Jurkat, Clone E6-1 (cell line): ENCODE measurements at regions not wholly inside any gene's neighbourhood (a gene's known extent, or its start where the extent isn't known, plus 50 kb on each side); places are given as distances from the start of the nearest gene placed in this dataset.
"Not testable (repeated sequence)": the region's sequence is repeated elsewhere in the genome, so short reads cannot be mapped to it uniquely, and the experiment has no call there.

Experiments
- DNase-seq: peaks from one replicate; pipeline ENCODE4 v3.0.0-alpha.2; 2011; ENCODE audit warnings: low read depth, low spot score
- H3K4me3 ChIP-seq: 2 replicates; pipeline ENCODE4 v1.5.1; 2011; ENCODE audit warnings: mild to moderate bottlenecking, low read length, control low read depth, moderate library complexity

DNA sequence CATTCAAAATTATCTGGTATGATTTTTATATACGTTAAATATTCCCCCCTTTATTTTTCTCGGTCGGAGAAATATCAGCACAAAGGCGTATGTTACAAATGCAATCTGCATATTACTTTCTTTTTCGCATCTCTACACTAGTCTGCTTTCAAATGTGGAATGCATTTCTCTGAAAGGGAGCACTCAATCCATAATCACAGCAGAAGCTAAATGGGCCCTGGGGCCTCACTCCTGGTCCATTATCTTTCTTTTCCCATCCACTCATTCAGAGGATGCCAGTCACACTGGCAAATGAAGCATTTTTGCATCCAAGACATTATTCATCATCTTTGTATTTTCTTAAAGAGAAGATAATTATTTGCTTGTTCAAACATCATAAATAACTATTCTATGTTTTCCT is 295.2 kb upstream of the LRP1B start:
- no peak for DNase-seq
- no peak overlapping the region for H3K4me3 ChIP-seq

DNA sequence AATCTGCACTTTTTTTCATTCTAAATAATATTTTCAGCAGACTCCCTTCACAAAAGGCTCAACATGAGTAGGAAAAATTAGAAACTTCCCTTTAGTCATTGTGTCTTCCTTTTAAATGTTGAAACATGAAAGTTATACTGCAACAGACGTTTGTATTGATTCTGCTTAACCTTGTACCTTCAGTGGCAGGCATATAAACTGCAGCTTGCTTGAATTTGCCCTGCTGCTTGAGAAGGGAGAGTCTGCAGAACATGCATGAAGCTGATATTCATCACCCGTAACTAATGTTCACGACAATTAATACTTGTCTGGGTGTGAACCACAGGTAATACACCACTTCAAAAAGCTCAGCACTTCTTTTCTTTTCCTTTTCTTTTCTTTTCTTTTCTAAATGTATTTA is 294.7 kb upstream of the LRP1B start:
- no peak for DNase-seq
- no peak overlapping the region for H3K4me3 ChIP-seq

DNA sequence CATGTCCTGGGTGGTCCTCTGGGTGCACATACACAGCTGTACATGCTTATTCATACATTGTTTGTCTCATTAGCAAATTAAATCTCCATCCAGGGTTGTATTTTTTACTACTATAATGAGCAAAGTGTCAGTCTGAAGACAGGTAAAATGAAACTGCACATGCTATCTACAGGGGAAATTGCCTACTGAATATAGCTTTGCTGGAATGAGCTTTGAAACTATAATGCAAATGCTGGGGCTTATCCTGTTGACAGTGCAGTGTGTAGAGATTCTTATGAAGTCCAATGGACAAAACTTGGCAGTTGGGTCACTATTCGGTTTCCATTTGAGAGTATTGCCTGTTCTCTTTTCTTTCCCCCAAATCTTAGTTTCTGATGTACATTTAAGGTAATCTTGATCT is 292.8 kb upstream of the LRP1B start:
- no peak overlapping the region for H3K4me3 ChIP-seq
- DNase-seq = no peak

DNA sequence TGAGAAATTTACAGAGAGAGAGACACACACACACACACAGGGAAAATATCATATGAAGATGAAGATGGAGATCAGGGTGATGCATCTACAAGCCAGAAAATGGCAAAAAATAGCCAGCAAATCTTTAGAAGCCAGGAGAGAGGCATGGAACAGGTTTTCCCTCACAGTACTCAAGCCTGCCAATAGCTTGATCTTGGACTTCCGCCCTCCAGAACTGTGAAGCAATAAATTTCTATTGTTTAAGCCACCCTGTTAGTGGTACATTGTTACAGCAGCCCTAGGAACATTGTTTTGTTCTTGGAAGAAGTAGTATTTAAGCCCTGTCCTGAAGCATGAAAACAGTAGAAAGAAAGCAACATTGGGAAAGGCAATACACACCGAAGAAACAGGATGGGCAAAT is 292.0 kb upstream of the LRP1B start:
- no peak for DNase-seq

DNA sequence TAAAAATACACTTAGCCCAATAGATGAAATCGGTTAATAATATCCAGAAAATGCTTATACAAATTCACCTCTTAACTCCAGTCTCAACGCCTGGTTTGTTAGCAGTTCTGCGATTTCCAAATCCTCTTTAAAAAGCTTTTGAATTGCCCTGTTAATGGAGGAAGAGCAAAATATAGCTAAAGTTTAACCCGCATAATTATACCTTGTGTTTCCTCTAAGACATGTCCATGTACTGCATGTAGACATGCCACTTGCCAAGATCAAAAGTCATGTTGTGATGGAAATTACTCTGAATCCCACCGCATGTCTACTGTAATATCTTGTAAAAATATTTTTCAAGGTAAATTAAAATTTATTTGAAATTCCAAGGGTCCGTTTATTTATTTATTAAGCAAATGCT is 291.2 kb upstream of the LRP1B start:
- H3K4me3 ChIP-seq = no peak overlapping the region
- DNase-seq = no peak

More for the DNA sequence above, 292.0 kb upstream of the LRP1B start:
- H3K4me3 ChIP-seq = no peak overlapping the region

DNA sequence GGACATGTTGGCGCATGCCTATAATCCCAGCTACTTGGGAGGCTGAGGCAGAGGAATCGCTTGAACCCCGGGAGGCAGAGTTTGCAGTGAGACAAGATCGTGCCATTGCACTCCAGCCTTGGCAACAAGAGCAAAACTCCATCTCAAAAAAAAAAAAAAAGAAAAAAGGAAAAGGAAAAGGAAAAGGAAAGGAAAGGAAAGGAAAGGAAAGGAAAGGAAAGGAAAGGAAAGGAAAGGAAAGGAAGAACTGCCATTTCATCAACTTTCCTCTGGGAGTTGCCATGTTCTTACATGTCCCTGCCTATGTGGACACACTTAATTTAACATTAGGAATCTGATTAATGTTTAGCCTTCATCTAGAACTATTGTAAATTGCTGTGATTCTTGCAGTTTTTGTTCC is 287.9 kb upstream of the LRP1B start:
- DNase-seq = not testable (repeated sequence)

DNA sequence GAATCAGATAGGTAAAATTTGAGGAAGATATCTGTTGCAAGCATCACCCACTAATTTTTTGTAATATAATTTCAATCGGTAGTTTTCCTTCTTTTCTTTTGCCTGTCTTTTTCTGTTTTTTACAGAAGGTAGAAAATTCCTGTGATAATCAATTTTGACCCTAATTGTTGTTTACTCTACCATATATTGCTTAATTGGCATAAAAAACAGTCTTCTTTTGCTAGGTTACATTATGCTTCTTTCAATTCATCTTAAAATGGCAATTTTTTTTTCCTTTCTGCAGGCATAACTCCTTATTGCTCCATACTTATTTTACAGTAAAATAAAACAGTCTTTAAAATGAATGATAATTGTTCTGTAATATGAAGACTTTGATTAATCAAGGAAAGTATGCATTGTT is 286.2 kb upstream of the LRP1B start:
- no peak for DNase-seq
- no peak overlapping the region for H3K4me3 ChIP-seq

More for the DNA sequence above, 287.9 kb upstream of the LRP1B start:
- not testable (repeated sequence) for H3K4me3 ChIP-seq

DNA sequence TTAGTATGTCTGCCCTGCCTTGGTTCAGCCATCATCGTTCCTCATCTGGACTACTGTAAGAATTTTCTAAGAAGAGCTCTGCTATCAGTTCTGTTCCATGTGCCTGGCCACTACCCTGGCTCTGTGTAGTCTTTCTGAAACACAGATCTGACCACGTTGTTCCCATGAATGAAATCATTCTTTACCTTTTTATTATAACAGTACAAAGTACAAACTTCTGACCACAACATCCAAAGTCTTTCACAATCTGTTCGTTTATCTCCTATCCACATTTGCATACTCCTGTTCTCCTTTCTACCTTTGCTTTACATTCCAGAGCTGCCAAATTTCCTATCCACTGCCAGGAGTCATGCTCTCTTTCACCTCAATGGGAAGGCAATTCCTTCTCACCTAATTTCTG is 284.6 kb upstream of the LRP1B start:
- H3K4me3 ChIP-seq = no peak overlapping the region
- DNase-seq = no peak

DNA sequence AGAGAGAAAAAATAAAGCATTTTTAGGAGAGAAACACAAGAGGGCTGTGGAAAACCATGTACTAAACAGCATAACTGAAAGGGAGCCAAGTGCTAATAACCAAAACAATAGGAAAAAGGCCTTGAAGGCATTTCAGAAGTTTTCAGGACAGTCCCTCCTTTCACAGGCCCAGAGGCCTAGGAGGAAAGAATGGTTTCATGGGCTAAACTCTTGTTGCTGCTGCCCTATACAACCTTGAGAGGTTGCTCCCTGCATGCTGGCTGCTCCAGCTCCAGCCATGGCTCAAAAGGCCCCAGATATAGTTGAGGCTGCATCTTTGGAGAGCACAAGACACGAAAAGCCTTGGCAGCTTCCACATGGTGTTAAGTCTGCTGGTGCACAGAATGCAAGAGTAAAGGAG is 267.4 kb upstream of the LRP1B start:
- H3K4me3 ChIP-seq = no peak overlapping the region
- DNase-seq = no peak

DNA sequence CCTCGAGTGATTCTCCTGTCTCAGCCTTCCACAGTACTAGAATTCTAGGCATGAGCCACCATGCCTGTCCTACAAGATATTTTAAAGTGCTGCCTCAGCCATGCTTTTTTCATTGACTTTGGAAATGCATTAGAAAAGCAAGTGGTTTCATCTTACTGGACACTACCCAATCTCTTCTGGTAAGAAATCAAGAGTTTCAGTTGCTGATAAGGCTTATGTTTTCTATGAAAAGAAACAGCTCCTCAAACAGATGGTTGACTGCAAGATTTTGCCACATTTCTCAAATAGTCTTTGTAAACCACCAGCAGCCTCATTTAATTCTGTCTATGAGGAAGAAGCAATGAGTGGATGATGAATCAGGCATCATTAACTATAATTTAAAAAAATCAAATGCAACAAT is 264.5 kb upstream of the LRP1B start:
- H3K4me3 ChIP-seq = no peak overlapping the region
- no peak for DNase-seq

DNA sequence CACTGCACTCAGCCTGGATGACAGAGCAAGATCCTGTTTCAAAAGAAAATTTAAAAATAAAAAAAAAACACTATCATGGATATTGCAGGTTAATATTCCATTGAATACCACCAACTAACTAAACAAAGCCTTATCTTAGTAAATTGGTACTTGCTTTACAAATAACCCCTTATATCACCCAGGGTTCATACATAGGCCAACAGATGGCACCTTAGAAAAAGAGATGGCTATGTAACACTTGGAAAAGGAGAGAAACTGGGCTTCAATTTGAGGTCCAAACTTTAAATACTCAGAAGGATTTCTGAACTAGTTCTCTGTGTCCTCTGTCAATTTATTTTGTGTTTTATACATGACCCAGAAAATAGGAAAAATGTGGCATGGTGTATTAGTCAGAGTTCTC is 249.6 kb upstream of the LRP1B start:
- no peak overlapping the region for H3K4me3 ChIP-seq
- DNase-seq = no peak

DNA sequence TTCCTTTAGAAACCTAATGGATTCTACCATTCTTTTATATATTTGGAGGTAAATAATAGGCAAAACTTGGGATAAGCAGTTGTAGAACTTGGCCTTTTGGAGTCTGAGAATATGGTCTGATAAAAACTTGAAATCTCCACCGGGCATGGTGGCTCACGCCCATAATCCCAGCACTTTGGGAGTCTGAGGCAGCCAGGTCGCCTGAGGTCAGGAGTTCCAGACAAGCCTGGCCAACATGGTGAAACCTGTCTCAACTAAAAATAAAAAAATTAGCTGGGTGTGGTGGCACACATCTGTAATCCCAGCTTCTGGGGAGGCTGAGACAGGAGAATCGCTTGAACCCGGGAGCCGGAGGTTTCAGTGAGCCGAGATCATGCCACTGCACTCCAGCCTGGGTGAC is 231.3 kb upstream of the LRP1B start:
- not testable (repeated sequence) for H3K4me3 ChIP-seq, DNase-seq

DNA sequence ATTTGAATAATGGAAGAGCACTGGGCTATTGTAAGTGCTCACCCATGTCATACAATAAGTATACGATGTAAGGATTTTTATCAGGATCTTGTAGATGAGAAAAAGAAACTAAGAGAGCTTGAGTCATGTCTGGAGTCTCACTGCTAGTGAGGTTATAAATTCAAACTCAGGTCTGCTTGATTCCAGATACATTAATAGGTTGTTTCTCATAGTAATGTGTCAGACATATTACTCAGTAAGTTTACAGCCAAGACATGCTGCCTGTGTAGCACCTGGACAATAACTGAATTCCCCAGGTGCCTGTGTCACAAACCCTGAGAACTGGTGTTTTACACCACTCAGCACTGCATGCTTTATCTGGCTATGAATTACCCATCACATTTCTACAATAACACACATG is 216.9 kb upstream of the LRP1B start:
- no peak for DNase-seq
- no peak overlapping the region for H3K4me3 ChIP-seq

DNA sequence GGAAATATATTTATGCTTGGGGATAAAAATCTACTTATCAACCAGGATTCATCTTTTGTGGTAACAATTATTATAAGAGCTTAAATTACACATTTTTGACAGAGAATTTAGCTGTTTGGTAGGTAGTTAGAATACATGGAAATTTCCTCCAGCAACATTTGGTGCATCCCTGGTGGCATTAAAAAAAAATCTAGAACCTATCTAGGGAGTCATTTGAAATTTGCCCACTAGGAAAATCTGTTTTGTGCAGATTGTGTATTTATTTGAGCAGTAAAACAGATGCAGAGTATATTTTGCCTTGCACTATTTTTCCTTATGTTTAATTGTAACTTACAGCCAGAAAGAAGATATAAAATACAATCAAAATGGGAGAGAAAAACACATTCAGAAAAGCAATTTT is 208.4 kb upstream of the LRP1B start:
- no peak for DNase-seq
- no peak overlapping the region for H3K4me3 ChIP-seq

DNA sequence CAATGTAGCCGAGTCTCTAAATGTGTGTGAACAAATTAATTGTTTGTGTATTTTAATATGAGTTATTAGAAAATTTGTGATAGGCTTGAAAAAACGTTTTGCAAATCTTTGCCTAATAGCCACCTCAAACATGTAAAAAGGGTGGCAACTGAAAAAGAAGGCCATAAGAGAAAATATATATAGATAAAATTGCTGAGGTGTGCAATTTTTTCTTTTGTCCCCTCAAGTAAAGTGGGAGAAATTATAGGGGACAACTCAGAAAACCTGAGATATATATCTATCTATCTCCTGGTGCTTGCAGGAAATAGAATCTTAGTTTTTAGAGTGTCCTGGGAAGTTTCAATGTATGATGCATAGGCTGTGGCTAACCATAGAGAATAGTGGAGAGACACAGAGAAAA is 201.4 kb upstream of the LRP1B start:
- H3K4me3 ChIP-seq = no peak overlapping the region
- DNase-seq = no peak

DNA sequence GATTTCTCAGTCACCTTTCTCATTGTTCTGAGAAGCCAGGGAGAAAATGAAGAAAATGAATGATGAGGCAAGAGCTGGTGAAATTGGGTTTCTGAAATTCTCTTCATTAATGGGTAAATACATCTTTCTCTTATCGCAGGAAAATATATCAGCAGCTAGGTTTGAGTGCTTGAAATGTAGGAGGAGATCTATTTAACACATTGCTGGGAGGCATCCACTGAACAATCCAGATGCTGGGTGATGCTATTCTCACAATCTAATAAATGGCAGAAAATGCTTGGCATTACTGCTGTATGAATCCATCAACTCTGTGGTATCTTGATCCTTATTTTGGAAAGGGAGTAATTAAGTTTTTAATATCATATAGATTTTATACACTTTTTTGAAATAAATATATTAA is 199.6 kb upstream of the LRP1B start:
- no peak for DNase-seq
- no peak overlapping the region for H3K4me3 ChIP-seq

DNA sequence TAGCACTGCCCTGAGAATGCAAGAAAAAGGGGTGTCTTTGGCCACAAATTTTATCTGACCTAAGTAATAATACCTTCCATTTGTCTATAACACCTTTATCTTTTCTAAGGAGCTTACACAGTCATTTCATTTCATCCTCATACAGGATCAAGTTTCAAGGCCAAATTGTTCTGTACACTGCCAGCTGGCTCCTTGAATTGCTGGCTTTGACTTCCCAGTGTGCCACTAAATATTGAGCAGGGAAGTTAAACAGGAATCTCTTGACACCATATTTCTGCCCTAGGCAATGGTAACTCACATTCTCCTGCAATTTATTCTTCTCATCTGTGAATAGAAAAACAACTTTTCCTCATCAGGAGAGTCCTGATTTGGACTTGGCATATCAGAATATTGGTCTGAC is 195.1 kb upstream of the LRP1B start:
- H3K4me3 ChIP-seq = no peak overlapping the region
- no peak for DNase-seq

DNA sequence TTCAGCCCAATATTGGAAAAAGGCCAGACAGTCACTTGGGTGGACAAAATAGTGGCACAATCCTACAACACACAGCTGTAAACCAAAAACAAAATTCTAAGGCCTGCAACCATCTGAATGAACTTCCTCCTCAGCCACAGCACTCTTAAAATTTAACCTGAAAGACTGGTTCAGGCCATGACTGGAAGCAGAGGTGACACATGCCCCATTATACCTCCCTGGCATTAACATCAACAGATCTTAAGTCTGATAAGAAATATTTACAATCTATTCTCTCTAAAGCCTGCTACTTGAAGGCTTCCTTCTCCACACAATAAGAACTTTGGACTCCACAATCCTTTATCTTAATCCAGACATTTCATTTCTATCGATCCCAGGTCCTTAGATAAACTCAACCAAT is 192.4 kb upstream of the LRP1B start:
- no peak overlapping the region for H3K4me3 ChIP-seq
- DNase-seq = no peak

DNA sequence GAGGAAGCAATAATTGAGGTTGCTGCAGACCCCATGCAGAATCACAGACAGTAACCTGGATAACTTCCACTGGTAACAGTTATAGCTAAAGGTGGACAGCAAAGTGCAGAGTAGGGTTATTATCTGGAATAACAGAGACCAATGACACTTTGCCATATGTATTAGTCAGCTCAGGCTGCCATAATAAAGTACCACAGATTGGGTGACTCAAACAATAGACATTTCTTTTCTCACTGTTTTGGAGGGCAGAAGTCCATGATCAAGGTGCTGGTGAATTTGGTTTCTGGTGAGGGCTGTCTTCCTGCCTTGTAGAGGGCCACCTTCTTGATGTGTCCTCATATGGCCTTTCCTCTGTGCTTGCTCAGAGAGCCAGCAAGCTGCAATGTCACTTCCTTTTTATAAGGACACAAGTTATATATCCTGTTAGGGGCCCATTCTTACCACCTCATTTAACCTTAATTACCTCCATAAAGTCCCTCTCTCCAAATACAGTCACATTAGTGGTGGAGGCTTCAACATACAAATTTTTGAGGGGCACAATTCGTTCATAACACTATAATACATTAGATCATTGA is 191.0 kb upstream of the LRP1B start:
- H3K4me3 ChIP-seq = no peak overlapping the region
- DNase-seq = no peak

DNA sequence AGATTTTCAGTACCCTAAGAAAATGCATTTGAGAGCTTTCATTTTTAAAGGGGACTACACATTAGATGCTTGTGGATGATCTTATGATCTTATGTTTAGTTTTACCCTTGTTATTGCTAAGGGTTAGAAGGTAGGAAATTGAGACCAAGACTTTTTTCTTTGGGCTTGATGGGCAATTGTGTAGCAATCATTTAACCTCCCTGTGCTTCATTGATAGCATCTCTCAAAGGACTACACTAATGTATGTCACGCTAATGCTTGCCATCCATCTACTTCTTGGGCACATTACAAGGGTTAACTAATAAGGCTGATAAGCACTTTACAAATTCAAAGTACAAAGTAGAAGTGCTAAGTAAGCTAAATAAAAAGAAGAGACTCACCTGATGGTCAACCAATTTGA is 189.3 kb upstream of the LRP1B start:
- DNase-seq = no peak

DNA sequence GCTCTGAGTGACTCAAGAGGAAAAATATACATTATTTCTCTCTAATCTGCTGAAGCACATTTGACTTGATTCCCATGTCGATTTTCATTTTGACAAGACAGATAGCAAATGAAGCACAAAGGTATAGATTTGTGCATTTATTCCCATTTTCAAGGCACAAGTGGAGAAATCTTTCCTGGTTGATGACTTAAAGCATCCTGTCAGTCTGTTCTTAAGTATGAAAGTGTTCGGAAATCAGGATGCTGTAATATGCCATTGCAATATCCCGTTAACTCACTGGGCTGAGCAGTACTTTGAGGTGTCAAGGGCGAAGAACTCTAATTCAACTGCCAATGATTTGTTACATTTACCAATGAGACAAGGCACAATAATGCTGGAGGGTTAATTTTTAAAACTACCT is 185.2 kb upstream of the LRP1B start:
- H3K4me3 ChIP-seq = no peak overlapping the region
- no peak for DNase-seq

More for the DNA sequence above, 189.3 kb upstream of the LRP1B start:
- no peak overlapping the region for H3K4me3 ChIP-seq

DNA sequence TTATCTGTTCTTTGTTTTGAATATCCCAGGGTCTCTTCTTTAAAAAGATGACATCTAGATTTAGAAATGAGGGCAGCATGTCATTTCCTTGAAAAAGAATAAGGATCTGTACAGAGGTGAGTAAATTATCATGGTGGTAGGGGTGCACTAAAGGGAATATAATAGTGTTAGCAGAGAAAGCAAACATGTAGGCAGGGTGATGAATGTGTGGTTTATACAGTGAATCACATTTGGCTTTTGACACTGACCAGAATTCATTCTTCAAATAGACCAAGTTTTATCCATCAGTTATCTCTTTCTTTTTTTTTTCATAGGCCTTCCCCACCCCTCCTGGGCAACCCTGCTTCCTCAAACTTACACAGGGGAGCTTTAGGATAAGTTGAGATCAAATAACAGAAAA is 184.5 kb upstream of the LRP1B start:
- H3K4me3 ChIP-seq = no peak overlapping the region
- no peak for DNase-seq
